Stimulated activated CD8-positive, alpha-beta memory T cell treated with anti-CD3 and anti-CD28 coated beads, Interleukin-12 subunit alpha, Interleukin-12 subunit beta, amount 100 ng/mL, for 24 hours (primary cell): ENCODE measurements at regions not wholly inside any gene's neighbourhood (a gene's known extent, or its start where the extent isn't known, plus 50 kb on each side); places are given as distances from the start of the nearest gene placed in this dataset.

Experiments used
- DNase-seq: peaks from one replicate; pipeline ENCODE4 v3.0.0-alpha.2; 2020; ENCODE audit errors: extremely low read depth

DNA sequence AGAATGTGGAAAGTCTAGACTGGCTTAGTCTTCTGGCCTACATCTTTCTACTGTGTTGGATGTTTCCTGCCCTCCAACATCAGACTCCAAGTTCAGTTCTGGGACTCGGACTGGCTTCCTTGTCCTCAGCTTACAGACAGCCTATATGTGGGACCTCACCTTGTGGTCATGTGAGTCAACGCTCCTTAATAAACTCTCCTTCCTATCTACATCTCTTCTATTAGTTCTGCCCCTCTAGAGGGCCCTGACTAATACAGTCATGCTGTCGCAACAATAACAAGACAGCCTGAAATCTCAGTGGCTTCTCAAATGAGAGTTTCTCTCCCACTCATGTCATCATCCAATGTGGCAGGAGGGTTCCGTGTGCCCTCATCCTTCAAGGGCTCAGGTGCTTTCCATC, 347.8 kb downstream of the MZT1 start:
- DNase-seq = no peak

DNA sequence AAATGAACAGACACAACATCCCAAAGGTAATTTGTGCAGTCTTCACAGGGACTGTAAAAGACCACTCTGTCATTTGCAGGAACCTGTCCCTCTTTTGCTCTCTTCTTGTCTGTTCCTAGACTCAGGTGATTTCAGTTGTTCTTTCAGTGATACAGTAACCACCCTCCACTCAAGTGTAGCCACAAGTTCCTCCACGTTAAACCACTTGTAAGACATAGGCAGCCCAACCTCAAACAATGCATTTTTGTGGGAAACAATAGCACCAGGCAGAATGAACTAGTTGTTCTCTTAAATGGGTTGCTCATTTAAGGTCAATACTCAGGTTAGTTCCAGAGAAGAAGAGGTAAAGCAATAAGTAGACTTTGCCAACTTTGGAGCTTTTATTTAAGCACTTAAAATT, 359.4 kb downstream of the MZT1 start:
- no peak for DNase-seq

DNA sequence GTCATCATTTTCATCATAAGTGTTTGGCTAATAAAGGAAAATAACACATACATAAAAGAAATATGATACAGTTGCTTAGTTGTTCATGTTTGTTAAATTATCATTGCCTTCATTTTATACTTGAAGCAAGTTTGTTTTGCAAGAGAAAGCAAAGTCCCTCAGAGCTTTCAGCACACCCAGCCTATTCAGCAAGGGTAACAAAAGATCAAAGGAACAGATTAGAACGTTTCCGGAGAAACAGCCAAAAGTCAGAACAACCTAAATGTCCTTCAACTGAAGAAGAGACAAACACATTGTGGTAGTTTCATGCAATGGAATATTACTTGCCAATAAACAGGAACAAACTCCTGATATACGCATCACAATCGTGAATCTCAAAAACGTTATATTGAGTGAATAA, 380.7 kb downstream of the MZT1 start:
- no peak for DNase-seq

DNA sequence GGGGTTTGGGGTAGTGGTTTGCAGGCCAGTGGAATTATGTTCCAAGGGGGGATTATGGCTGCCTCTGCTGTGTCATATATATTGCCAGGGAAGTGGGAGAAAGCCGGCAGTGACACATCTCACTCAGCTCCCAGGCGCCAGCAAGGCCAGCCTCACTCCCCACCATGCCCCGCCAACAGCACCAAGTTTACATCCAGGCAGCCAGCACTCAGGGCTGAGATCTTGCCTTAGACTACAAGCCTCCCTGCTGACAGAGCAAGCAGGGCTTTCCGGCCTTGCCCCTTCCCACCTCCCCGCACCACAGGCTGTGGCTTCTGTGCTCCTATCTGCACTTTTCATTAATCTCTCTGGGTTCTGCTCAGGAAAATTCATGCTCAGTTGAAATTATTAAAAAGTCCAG, 385.1 kb downstream of the MZT1 start:
- no peak for DNase-seq

GRCh38 chr13:72341904-72342303, 385.5 kb downstream of the MZT1 start:
- no peak for DNase-seq

GRCh38 chr13:72317346-72318109, 409.9 kb downstream of the MZT1 start:
- no peak for DNase-seq

GRCh38 chr13:72316716-72317115, 410.7 kb downstream of the MZT1 start:
- DNase-seq = no peak

GRCh38 chr13:72315312-72315711, 412.1 kb downstream of the MZT1 start:
- no peak for DNase-seq

DNA sequence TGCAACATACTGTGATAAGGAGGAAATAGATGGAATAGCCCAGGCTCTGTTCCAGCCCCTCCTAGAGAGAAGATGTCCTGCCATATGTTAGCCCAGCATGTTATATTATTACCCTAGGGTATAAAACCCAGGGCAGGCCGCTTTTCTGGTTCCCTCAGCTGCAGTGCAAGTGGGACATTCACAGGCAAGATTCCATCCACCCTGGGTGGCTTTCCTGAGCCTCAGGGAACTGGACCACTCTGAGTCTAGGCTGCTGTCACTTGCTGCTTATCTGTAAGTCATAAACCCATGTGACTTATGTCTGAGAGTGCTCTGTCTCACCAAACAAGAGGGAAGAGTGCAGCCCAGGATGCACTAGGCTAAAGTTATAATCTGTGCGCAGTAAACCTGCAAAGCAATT, 413.2 kb downstream of the MZT1 start:
- no peak for DNase-seq

GRCh38 chr13:72313546-72313945, 413.9 kb downstream of the MZT1 start:
- DNase-seq = no peak

GRCh38 chr13:72303941-72304746, 423.3 kb downstream of the MZT1 start:
- DNase-seq = no peak

- no peak for DNase-seq
These were observed 429.2 kb upstream of the DACH1 start for GRCh38 chr13:72296246-72296645.

DNA sequence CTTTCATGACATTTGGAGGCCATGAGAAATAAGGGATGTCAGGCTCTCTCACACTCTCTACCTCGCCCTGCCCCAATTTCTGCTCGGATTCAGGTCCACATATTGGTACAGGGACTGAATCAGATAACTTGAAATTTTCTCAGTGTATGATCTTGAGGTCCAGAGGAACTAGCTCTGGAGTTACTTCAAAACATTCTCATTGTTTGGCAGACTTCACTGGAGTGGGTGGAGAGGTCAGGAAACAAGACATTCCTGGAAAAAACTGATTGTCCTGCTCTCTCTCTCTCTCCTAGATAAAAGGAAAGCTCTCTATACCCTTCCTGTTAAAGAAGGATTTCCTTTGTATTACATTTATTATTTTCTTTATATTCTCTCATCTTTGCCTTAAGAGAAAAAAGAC, 428.1 kb upstream of the DACH1 start:
- DNase-seq = no peak

DNA sequence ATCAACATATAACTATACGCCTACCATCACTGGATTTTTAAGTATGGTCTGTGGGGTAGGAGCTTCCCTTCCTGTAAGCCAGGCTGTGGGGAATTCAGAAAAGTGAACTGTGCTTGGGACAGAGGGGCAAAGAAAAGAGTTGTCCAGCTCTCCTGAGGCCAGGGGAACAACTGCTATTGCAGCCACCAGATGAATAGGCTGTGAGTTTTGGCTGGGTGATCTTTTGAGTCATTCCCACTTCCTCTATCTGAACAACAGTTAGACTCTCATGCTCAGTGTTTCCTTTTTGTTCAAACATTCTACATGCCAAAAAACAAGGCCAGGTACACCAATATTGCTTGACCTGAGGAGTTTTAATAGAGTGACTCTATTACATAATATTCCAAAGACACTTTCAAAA, 426.2 kb upstream of the DACH1 start:
- DNase-seq = no peak

DNA sequence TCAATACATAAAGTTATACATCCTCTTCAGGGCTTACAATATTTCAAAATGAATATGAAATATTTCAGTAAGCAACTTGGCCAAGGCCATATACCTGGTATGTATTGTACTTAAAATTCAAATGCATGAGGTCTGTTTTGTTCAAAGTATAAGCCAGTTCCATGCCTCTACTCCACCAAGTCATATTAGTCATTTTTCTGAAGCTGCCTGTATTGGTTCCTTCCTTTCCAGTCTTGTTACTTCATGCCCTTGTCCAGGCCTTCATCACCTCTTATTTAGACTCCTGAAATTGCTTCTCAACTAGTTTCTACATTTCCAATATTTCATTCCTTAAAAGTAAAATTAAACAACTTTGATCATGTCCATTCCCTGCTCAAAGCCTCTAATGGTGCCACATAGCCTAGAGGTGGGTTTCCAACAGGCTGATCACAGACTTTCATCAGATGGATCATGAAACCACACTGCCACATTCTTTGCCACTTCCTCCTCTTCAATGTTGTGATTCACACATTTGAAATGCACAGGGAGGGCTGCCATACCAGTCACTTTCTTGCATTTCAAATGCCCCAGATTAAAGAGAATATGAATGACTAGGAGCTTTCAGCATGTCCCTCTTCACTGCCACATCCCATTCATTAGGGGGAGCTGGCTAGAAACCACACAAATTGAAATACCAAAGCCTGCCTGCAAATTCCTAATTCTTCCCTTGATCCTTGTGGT, 424.1 kb upstream of the DACH1 start:
- no peak for DNase-seq

GRCh38 chr13:72286421-72286820, 419.4 kb upstream of the DACH1 start:
- DNase-seq = no peak

GRCh38 chr13:72284791-72285190, 417.8 kb upstream of the DACH1 start:
- no peak for DNase-seq

DNA sequence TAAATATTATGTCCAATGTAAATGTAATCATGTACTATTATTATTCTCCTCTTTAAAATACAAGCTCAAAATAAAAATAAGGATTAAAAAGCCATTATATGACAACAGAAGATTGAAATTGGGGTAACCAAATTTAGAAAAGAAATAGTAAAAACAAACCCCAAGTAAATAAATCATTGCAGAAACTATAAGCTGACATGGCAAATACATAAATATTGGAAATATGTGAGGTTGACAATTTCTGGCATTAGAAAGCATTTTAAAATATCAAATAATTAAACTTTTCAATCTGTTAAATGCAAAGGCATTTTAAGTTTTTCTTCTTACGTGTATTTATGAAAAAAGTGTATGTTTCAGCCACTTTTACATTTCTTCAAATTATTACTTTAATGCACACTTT, 394.7 kb upstream of the DACH1 start:
- no peak for DNase-seq

DNA sequence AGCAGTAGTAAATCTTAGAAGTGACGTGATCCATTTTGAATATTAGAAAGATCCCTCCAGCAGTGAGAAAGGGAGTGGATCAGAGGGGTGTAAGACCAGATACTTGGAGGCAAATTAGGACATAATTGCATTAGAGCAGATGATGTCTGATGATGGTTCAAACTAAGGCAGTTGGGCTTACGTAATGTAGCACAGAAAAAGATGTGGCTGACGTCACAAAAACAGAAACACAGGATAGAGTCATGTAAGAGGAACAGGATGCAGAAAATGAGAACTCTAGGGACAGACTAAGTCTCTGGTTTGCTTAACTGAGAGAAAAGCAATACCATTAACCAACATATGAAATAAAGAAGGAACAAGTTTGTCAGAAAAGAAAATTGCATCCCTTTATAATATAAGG, 392.5 kb upstream of the DACH1 start:
- DNase-seq = no peak

DNA sequence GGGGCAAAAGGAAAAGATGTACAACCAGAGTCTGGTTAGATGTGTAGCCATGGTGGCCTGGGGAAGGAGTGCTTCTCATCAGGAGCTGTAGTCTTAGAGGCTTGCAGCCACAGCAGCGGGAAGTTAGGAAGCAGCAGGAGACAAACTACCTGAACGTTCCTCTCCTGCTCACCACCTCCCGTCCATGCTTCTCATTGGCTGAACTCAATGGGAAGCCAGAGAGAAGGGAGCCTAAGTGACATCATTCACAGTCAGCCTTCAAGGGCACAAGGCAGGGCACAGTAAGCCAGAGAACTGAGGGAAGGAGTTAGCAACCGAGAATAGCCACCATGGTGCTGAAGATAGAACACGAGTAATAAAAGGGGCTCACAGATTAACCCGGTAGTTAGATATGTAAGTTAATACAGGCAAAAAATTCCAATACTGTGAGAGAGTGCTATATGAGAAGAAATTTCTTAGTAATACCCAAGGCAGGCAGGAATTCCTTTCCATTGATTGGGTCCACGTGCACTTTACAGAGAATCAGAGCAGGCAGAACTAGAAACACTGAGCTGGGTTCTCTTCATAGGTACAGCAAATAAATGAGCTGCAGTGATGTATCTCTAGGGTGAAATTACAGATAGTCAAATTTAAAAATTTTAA, 391.5 kb upstream of the DACH1 start:
- DNase-seq = no peak

DNA sequence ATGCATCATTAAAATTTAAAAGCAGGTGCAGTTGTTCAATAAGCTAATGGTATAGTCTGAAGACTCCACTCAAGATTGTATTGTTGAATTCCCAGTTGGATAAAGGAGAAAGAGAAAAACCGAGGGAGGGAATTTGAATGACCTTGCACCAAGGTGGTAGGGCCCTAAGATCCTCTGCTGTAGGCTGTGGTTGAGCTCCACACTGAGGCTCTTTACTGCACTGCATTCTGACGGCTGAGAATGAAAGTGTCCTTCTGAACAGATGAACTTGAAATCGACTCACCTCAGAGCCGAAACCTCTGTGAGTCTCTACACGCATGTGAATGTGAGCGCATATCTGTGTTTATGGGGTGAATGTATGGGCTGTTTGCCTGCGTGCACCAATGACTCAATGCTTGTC, 388.9 kb upstream of the DACH1 start:
- DNase-seq = no peak

- no peak for DNase-seq
These were observed 386.8 kb upstream of the DACH1 start for GRCh38 chr13:72253754-72254153.
